HAP-1 (cell line): ENCODE measurements at regions not wholly inside any gene's neighbourhood (a gene's known extent, or its start where the extent isn't known, plus 50 kb on each side); places are given as distances from the start of the nearest gene placed in this dataset.

Experiments used
- DNase-seq, 2 experiments: peaks; one replicate each; pipeline ENCODE4 v3.0.0-alpha.2; 2016 to 2020; ENCODE audit warnings: low spot score in 2 of 2
- H3K27me3 ChIP-seq: fragments of 250-450 bp; sonication (Bioruptor Pico); 2 replicates; pipeline ENCODE4 v1.5.1; 2020; ENCODE audit warnings: low read depth, mild to moderate bottlenecking, moderate library complexity
- H3K36me3 ChIP-seq: fragments of 250-450 bp; sonication (Bioruptor Pico); replicated peaks from 2 replicates; pipeline ENCODE4 v1.5.1; 2020; ENCODE audit warnings: mild to moderate bottlenecking
- H3K4me1 ChIP-seq: fragments of 250-450 bp; sonication (Bioruptor Pico); 2 replicates; pipeline ENCODE4 v1.5.1; 2020; ENCODE audit warnings: mild to moderate bottlenecking
- H3K4me3 ChIP-seq: fragments of 250-450 bp; sonication (Bioruptor Pico); 2 replicates; pipeline ENCODE4 v1.5.1; 2020; ENCODE audit warnings: mild to moderate bottlenecking, moderate library complexity
- H3K9me3 ChIP-seq: fragments of 250-450 bp; sonication (Bioruptor Pico); 2 replicates; pipeline ENCODE4 v1.5.1; 2020; ENCODE audit warnings: mild to moderate bottlenecking, moderate library complexity
- in situ Hi-C: fragments of 300-500 bp; cut with MboI; formaldehyde crosslinking; loops from 3 replicates; pipeline ENCODE4 v1.14.3; 2020; ENCODE audit warnings: low sequenced_read_pairs, inconsistent platforms, mixed read lengths

GRCh38 chr2:75986617-75987016, 275.9 kb upstream of the GCFC2 start:
- H3K4me1 ChIP-seq = peaks cover 12% of the 10 kb centered on the region
- no peaks in the 10 kb centered on the region for H3K36me3 ChIP-seq
- peak; percentile 69 to 90 for DNase-seq
- H3K27me3 ChIP-seq = no peaks in the 10 kb centered on the region
- in situ Hi-C loops = no loop called here
- no peaks in the 10 kb centered on the region for H3K9me3 ChIP-seq
- no peak overlapping the region for H3K4me3 ChIP-seq

GRCh38 chr2:75982719-75983118, 272.0 kb upstream of the GCFC2 start:
- Histone ChIP-seq H3K4me1 (peaks cover 12% of the 10 kb centered on the region), H3K36me3 (no peaks in the 10 kb centered on the region), H3K27me3 (no peaks in the 10 kb centered on the region), H3K4me3 (no peak overlapping the region), H3K9me3 (no peaks in the 10 kb centered on the region)
- no peak for DNase-seq
- in situ Hi-C loops = no loop called here

GRCh38 chr2:75964646-75965045, 253.9 kb upstream of the GCFC2 start:
- Histone ChIP-seq H3K36me3 (no peaks in the 10 kb centered on the region), H3K9me3 (no peaks in the 10 kb centered on the region), H3K4me3 (no peak overlapping the region), H3K4me1 (no peaks in the 10 kb centered on the region), H3K27me3 (no peaks in the 10 kb centered on the region)
- in situ Hi-C loops = no loop called here
- no peak for DNase-seq

GRCh38 chr2:75960472-75961009, 249.8 kb upstream of the GCFC2 start:
- in situ Hi-C loops = no loop called here
- DNase-seq = no peak
- no peaks in the 10 kb centered on the region for H3K4me1 ChIP-seq
- H3K9me3 ChIP-seq = no peaks in the 10 kb centered on the region
- H3K4me3 ChIP-seq = no peak overlapping the region
- H3K27me3 ChIP-seq = no peaks in the 10 kb centered on the region
- H3K36me3 ChIP-seq = no peaks in the 10 kb centered on the region

- no peak overlapping the region for H3K4me3 ChIP-seq
- no peaks in the 10 kb centered on the region for H3K36me3 ChIP-seq
- in situ Hi-C loops = no loop called here
- H3K4me1 ChIP-seq = no peaks in the 10 kb centered on the region
- H3K9me3 ChIP-seq = no peaks in the 10 kb centered on the region
- DNase-seq = no peak
- no peaks in the 10 kb centered on the region for H3K27me3 ChIP-seq
Measured at GRCh38 chr2:75959724-75960471, 249.2 kb upstream of the GCFC2 start.

GRCh38 chr2:75954761-75955160, 244.0 kb upstream of the GCFC2 start:
- in situ Hi-C loops = no loop called here
- Histone ChIP-seq H3K27me3 (no peaks in the 10 kb centered on the region), H3K4me3 (no peak overlapping the region), H3K36me3 (no peaks in the 10 kb centered on the region), H3K4me1 (no peaks in the 10 kb centered on the region), H3K9me3 (no peaks in the 10 kb centered on the region)
- DNase-seq = no peak

- no peak for DNase-seq
- H3K36me3 ChIP-seq = no peaks in the 10 kb centered on the region
- no peaks in the 10 kb centered on the region for H3K4me1 ChIP-seq
- H3K4me3 ChIP-seq = no peak overlapping the region
- no peaks in the 10 kb centered on the region for H3K27me3 ChIP-seq
- in situ Hi-C loops = no loop called here
- H3K9me3 ChIP-seq = no peaks in the 10 kb centered on the region
Measured at GRCh38 chr2:75952173-75952572, 241.5 kb upstream of the GCFC2 start.

GRCh38 chr2:75949385-75950030, 238.8 kb upstream of the GCFC2 start:
- H3K4me1 ChIP-seq = no peaks in the 10 kb centered on the region
- in situ Hi-C loops = no loop called here
- no peaks in the 10 kb centered on the region for H3K9me3 ChIP-seq
- no peak for DNase-seq
- no peaks in the 10 kb centered on the region for H3K36me3 ChIP-seq
- H3K27me3 ChIP-seq = no peaks in the 10 kb centered on the region
- H3K4me3 ChIP-seq = no peak overlapping the region

- H3K27me3 ChIP-seq = no peaks in the 10 kb centered on the region
- in situ Hi-C loops = no loop called here
- H3K4me3 ChIP-seq = no peak overlapping the region
- H3K36me3 ChIP-seq = no peaks in the 10 kb centered on the region
- no peak for DNase-seq
- no peaks in the 10 kb centered on the region for H3K4me1 ChIP-seq
- H3K9me3 ChIP-seq = no peaks in the 10 kb centered on the region
Measured at GRCh38 chr2:75936311-75936710, 225.6 kb upstream of the GCFC2 start.

GRCh38 chr2:75932996-75933395, 222.3 kb upstream of the GCFC2 start:
- H3K27me3 ChIP-seq = no peaks in the 10 kb centered on the region
- H3K36me3 ChIP-seq = no peaks in the 10 kb centered on the region
- in situ Hi-C loops = no loop called here
- H3K4me1 ChIP-seq = no peaks in the 10 kb centered on the region
- H3K9me3 ChIP-seq = no peaks in the 10 kb centered on the region
- no peak for DNase-seq
- H3K4me3 ChIP-seq = no peak overlapping the region

- Histone ChIP-seq H3K27me3 (no peaks in the 10 kb centered on the region), H3K9me3 (no peaks in the 10 kb centered on the region), H3K36me3 (no peaks in the 10 kb centered on the region), H3K4me3 (no peak overlapping the region), H3K4me1 (peaks cover 25% of the 10 kb centered on the region)
- in situ Hi-C loops = no loop called here
- no peak for DNase-seq
Measured at GRCh38 chr2:75928093-75928492, 217.4 kb upstream of the GCFC2 start.

- Histone ChIP-seq H3K36me3 (no peaks in the 10 kb centered on the region), H3K27me3 (no peaks in the 10 kb centered on the region), H3K9me3 (no peaks in the 10 kb centered on the region), H3K4me3 (no peak overlapping the region), H3K4me1 (peaks cover 33% of the 10 kb centered on the region)
- in situ Hi-C loops = no loop called here
- no peak for DNase-seq
Measured at GRCh38 chr2:75925331-75926024, 214.8 kb upstream of the GCFC2 start.

- Histone ChIP-seq H3K36me3 (no peaks in the 10 kb centered on the region), H3K4me1 (peaks cover 39% of the 10 kb centered on the region), H3K27me3 (no peaks in the 10 kb centered on the region), H3K4me3 (no peak overlapping the region), H3K9me3 (no peaks in the 10 kb centered on the region)
- DNase-seq = no peak
- in situ Hi-C loops = no loop called here
Measured at GRCh38 chr2:75922191-75922590, 211.5 kb upstream of the GCFC2 start.
